HEK293 (cell line): ENCODE measurements at regions not wholly inside any gene's neighbourhood (a gene's known extent, or its start where the extent isn't known, plus 50 kb on each side); places are given as distances from the start of the nearest gene placed in this dataset.

ENCODE experiments used
- CTCF ChIA-PET: fragments of 350-600 bp; formaldehyde crosslinking; extraction: SDS; loops from one replicate; lab custom pipeline; 2021; ENCODE audit warnings: antibody characterized with exemption; lab: Yijun Ruan, JAX
- POLR2A ChIA-PET: fragments of 300-600 bp; formaldehyde crosslinking; extraction: SDS; loops from one replicate; lab custom pipeline; 2020; ENCODE audit warnings: antibody characterized with exemption, inconsistent platforms; lab: Yijun Ruan, JAX
- H3K27ac ChIP-seq: fragments of 200-500 bp; sonication (Bioruptor generic); 2 replicates; pipeline ENCODE4 v1.5.1; 2014; ENCODE audit warnings: low read depth, low read length, control low read depth, inconsistent platforms; ENCODE audit errors: extremely low read depth
- H3K36me3 ChIP-seq, 2 experiments: fragments of 200-500 bp in 1 of 2; sonication (Bioruptor generic) in 1 of 2; 1 replicate in 1 of 2; 2 replicates in 1 of 2; pipeline ENCODE4 v1.5.1; 2014 to 2017; ENCODE audit warnings: inconsistent platforms in 2 of 2, low read length in 2 of 2; ENCODE audit not compliant: control insufficient read depth in 2 of 2, insufficient read depth in 1 of 2
- H3K4me1 ChIP-seq: fragments of 200-500 bp; sonication (Bioruptor generic); 2 replicates; pipeline ENCODE4 v1.5.1; 2014; ENCODE audit warnings: mild to moderate bottlenecking, low read length, inconsistent platforms; ENCODE audit not compliant: control insufficient read depth, insufficient read depth
- H3K4me3 ChIP-seq: 2 replicates; pipeline ENCODE4 v1.5.1; 2011; ENCODE audit warnings: low read depth, mild to moderate bottlenecking, control low read depth, low read length, moderate library complexity
- H3K9me3 ChIP-seq: fragments of 200-500 bp; sonication (Bioruptor generic); 2 replicates; pipeline ENCODE4 v1.5.1; 2014; ENCODE audit warnings: low read depth, low read length, inconsistent platforms; ENCODE audit not compliant: control insufficient read depth, insufficient read depth
- IKZF3 ChIP-seq: fragments of 450-650 bp; IDR thresholded peaks from 2 replicates; pipeline ENCODE4 v1.5.0; 2018; ENCODE audit warnings: missing biosample characterization, mild to moderate bottlenecking, missing genetic modification characterization, moderate library complexity
- KLF7 ChIP-seq: fragments of 450-650 bp; formaldehyde crosslinking; IDR thresholded peaks from 2 replicates; pipeline ENCODE4 v1.5.1; 2016; ENCODE audit warnings: missing biosample characterization, missing genetic modification characterization, borderline replicate concordance
- MYNN ChIP-seq: fragments of 450-650 bp; formaldehyde crosslinking; IDR thresholded peaks from 2 replicates; pipeline ENCODE4 v1.5.1; 2016; ENCODE audit warnings: missing biosample characterization, missing genetic modification characterization, borderline replicate concordance
- MZF1 ChIP-seq: fragments of 450-650 bp; formaldehyde crosslinking; IDR thresholded peaks from 2 replicates; pipeline ENCODE4 v1.5.1; 2017; ENCODE audit warnings: missing biosample characterization, missing genetic modification characterization, borderline replicate concordance
- PATZ1 ChIP-seq: fragments of 450-650 bp; formaldehyde crosslinking; IDR thresholded peaks from 2 replicates; pipeline ENCODE4 v1.5.1; 2016; ENCODE audit warnings: missing biosample characterization, missing genetic modification characterization
- SALL2 ChIP-seq: fragments of 450-650 bp; formaldehyde crosslinking; IDR thresholded peaks from 2 replicates; pipeline ENCODE4 v1.5.0; 2017; ENCODE audit warnings: missing biosample characterization, mild to moderate bottlenecking, missing genetic modification characterization, borderline replicate concordance
- ZFHX2 ChIP-seq: fragments of 450-650 bp; formaldehyde crosslinking; conservative IDR thresholded peaks from 2 replicates; pipeline ENCODE4 v1.5.1; 2016; ENCODE audit warnings: missing biosample characterization, missing genetic modification characterization
- ZFP3 ChIP-seq: fragments of 450-650 bp; formaldehyde crosslinking; IDR thresholded peaks from 2 replicates; pipeline ENCODE4 v1.5.1; 2016; ENCODE audit warnings: low read depth, missing biosample characterization, missing genetic modification characterization
- ZIC2 ChIP-seq: fragments of 450-650 bp; formaldehyde crosslinking; IDR thresholded peaks from 2 replicates; pipeline ENCODE4 v1.5.1; 2016; ENCODE audit warnings: missing biosample characterization, missing genetic modification characterization
- ZNF2 ChIP-seq: fragments of 450-650 bp; formaldehyde crosslinking; IDR thresholded peaks from 2 replicates; pipeline ENCODE4 v1.5.1; 2016; ENCODE audit warnings: missing biosample characterization, missing genetic modification characterization
- ZNF211 ChIP-seq: fragments of 450-650 bp; formaldehyde crosslinking; IDR thresholded peaks from 2 replicates; pipeline ENCODE4 v1.5.1; 2016; ENCODE audit warnings: low read depth, missing biosample characterization, missing genetic modification characterization
- ZNF24 ChIP-seq: fragments of 450-650 bp; formaldehyde crosslinking; IDR thresholded peaks from 2 replicates; pipeline ENCODE4 v1.5.1; 2016; ENCODE audit warnings: missing biosample characterization, missing genetic modification characterization
- ZNF248 ChIP-seq: fragments of 450-650 bp; formaldehyde crosslinking; IDR thresholded peaks from 2 replicates; pipeline ENCODE4 v1.5.1; 2017; ENCODE audit warnings: missing biosample characterization, missing genetic modification characterization
- ZNF350 ChIP-seq: fragments of 450-650 bp; formaldehyde crosslinking; IDR thresholded peaks from 2 replicates; pipeline ENCODE4 v1.5.0; 2017; ENCODE audit warnings: missing biosample characterization, mild to moderate bottlenecking, missing genetic modification characterization
- ZNF558 ChIP-seq: fragments of 450-650 bp; formaldehyde crosslinking; IDR thresholded peaks from 2 replicates; pipeline ENCODE4 v1.5.1; 2016; ENCODE audit warnings: missing biosample characterization, missing genetic modification characterization
- ZNF623 ChIP-seq: fragments of 450-650 bp; formaldehyde crosslinking; IDR thresholded peaks from 2 replicates; pipeline ENCODE4 v1.5.1; 2016; ENCODE audit warnings: missing biosample characterization, missing genetic modification characterization
- ZNF654 ChIP-seq: fragments of 450-650 bp; formaldehyde crosslinking; IDR thresholded peaks from 2 replicates; pipeline ENCODE4 v1.5.1; 2016; ENCODE audit warnings: low read depth, missing biosample characterization, missing genetic modification characterization
- ZNF670 ChIP-seq: fragments of 450-650 bp; formaldehyde crosslinking; IDR thresholded peaks from 2 replicates; pipeline ENCODE4 v1.5.1; 2016; ENCODE audit warnings: missing biosample characterization, missing genetic modification characterization, low read depth
- ZNF76 ChIP-seq: fragments of 450-650 bp; formaldehyde crosslinking; IDR thresholded peaks from 2 replicates; pipeline ENCODE4; 2016; ENCODE audit warnings: low read depth, missing biosample characterization, missing genetic modification characterization, borderline replicate concordance
- ZNF777 ChIP-seq: fragments of 450-650 bp; formaldehyde crosslinking; IDR thresholded peaks from 2 replicates; pipeline ENCODE4 v1.5.1; 2017; ENCODE audit warnings: missing biosample characterization, missing genetic modification characterization, borderline replicate concordance
- ZNF785 ChIP-seq: fragments of 450-650 bp; formaldehyde crosslinking; IDR thresholded peaks from 2 replicates; pipeline ENCODE4 v1.5.1; 2016; ENCODE audit warnings: missing biosample characterization, missing genetic modification characterization
- ZNF843 ChIP-seq: fragments of 450-650 bp; formaldehyde crosslinking; IDR thresholded peaks from 2 replicates; pipeline ENCODE4 v1.5.1; 2016; ENCODE audit warnings: missing biosample characterization, missing genetic modification characterization
- ZSCAN18 ChIP-seq: fragments of 450-650 bp; formaldehyde crosslinking; IDR thresholded peaks from 2 replicates; pipeline ENCODE4 v1.5.1; 2016; ENCODE audit warnings: missing biosample characterization, missing genetic modification characterization
- ZSCAN30 ChIP-seq: fragments of 450-650 bp; IDR thresholded peaks from 2 replicates; pipeline ENCODE4 v1.5.1; 2018; ENCODE audit warnings: missing biosample characterization, mild to moderate bottlenecking, missing genetic modification characterization, moderate library complexity
- TF ChIP-seq, protein P1 (sequence below): fragments of 450-650 bp; formaldehyde crosslinking; IDR thresholded peaks from 2 replicates; pipeline ENCODE4 v1.5.1; 2016; ENCODE audit warnings: missing biosample characterization, missing genetic modification characterization
- TF ChIP-seq, protein P2 (sequence below): fragments of 450-650 bp; formaldehyde crosslinking; IDR thresholded peaks from 2 replicates; pipeline ENCODE4 v1.5.1; 2017; ENCODE audit warnings: missing biosample characterization, missing genetic modification characterization

GRCh38 chr4:170529748-170530722 lies 440.3 kb upstream of the AADAT start:
- TF ChIP-seq ZNF785 (no peak), ZNF843 (no peak), ZIC2 (no peak), ZNF76 (tag by site-specific recombination) (no peak), ZFP3 (tag by site-specific recombination) (no peak), ZNF623 (tag by site-specific recombination) (no peak), ZNF654 (tag by site-specific recombination) (no peak), KLF7 (tag by site-specific recombination) (no peak), ZNF24 (tag by site-specific recombination) (no peak), MZF1 (tag by site-specific recombination) (no peak), ZFHX2 (tag by site-specific recombination) (no peak), ZNF350 (tag by site-specific recombination) (no peak), ZNF777 (no peak), MYNN (tag by site-specific recombination) (no peak)
- TF ChIP-seq, all 188 proteins: peak for 0
- H3K27ac ChIP-seq, result no peak overlapping the region
- no peak overlapping the region for H3K4me3 ChIP-seq
- no peaks in the 10 kb centered on the region for H3K9me3 ChIP-seq
- H3K4me1 ChIP-seq, result no peaks in the 10 kb centered on the region
- H3K36me3 ChIP-seq, result no peaks in the 10 kb centered on the region
- CTCF ChIA-PET, result no interaction called here
- POLR2A ChIA-PET, result no interaction called here

GRCh38 chr4:170526471-170526870 lies 436.7 kb upstream of the AADAT start:
- ChIA-PET POLR2A (no interaction called here), CTCF (interaction anchor here (0.6 kb wide), 1 partner anchor 10 kb away, joined by 3 read pairs; no protein-coding TSS in a partner anchor)
- no peaks in the 10 kb centered on the region for H3K36me3 ChIP-seq
- H3K27ac ChIP-seq, result no peak overlapping the region
- no peaks in the 10 kb centered on the region for H3K9me3 ChIP-seq
- H3K4me3 ChIP-seq, result no peak overlapping the region
- no peaks in the 10 kb centered on the region for H3K4me1 ChIP-seq
- TF ChIP-seq, protein P1, sequence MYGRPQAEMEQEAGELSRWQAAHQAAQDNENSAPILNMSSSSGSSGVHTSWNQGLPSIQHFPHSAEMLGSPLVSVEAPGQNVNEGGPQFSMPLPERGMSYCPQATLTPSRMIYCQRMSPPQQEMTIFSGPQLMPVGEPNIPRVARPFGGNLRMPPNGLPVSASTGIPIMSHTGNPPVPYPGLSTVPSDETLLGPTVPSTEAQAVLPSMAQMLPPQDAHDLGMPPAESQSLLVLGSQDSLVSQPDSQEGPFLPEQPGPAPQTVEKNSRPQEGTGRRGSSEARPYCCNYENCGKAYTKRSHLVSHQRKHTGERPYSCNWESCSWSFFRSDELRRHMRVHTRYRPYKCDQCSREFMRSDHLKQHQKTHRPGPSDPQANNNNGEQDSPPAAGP (tag by site-specific recombination), result no peak
- no peak for TF ChIP-seq SALL2 (tag by site-specific recombination)
- TF ChIP-seq ZNF2, result no peak
- TF ChIP-seq, protein P2, sequence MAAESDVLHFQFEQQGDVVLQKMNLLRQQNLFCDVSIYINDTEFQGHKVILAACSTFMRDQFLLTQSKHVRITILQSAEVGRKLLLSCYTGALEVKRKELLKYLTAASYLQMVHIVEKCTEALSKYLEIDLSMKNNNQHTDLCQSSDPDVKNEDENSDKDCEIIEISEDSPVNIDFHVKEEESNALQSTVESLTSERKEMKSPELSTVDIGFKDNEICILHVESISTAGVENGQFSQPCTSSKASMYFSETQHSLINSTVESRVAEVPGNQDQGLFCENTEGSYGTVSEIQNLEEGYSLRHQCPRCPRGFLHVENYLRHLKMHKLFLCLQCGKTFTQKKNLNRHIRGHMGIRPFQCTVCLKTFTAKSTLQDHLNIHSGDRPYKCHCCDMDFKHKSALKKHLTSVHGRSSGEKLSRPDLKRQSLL (tag by site-specific recombination), result no peak
- no peak for TF ChIP-seq ZSCAN18 (tag by site-specific recombination)
- no peak for TF ChIP-seq ZNF211 (tag by site-specific recombination)
- no peak for TF ChIP-seq ZSCAN30 (tag by site-specific recombination)
- no peak for TF ChIP-seq IKZF3 (tag by site-specific recombination)
- no peak for TF ChIP-seq ZNF558 (tag by site-specific recombination)
- TF ChIP-seq PATZ1 (tag by site-specific recombination), result no peak
- TF ChIP-seq ZNF670 (tag by site-specific recombination), result no peak
- TF ChIP-seq ZNF248 (tag by site-specific recombination), result no peak
